Mesenchymal stem cell (in vitro differentiated cells and primary cell): ENCODE measurements at regions not wholly inside any gene's neighbourhood (a gene's known extent, or its start where the extent isn't known, plus 50 kb on each side); places are given as distances from the start of the nearest gene placed in this dataset.

Experiments
- DNase-seq: peaks from one replicate; pipeline ENCODE4 v3.0.0-alpha.2; 2013
- H2AFZ ChIP-seq: one replicate; pipeline ENCODE4 v1.6.1; 2013; ENCODE audit warnings: low read depth, mild to moderate bottlenecking, control low read depth, inconsistent platforms, low read length, moderate library complexity
- H2AK5ac ChIP-seq: 2 replicates; pipeline ENCODE4 v1.6.1; 2013; ENCODE audit warnings: low read length, moderate library complexity, mild to moderate bottlenecking, inconsistent platforms; ENCODE audit not compliant: severe bottlenecking
- H2BK120ac ChIP-seq: one replicate; pipeline ENCODE4 v1.6.1; 2013; ENCODE audit warnings: low read depth, mild to moderate bottlenecking, inconsistent platforms, low read length, moderate library complexity
- H2BK12ac ChIP-seq, 2 experiments: one replicate each; pipeline ENCODE4 v1.6.1; 2013; ENCODE audit warnings: inconsistent platforms in 2 of 2, low read length in 2 of 2, mild to moderate bottlenecking in 2 of 2, moderate library complexity in 2 of 2, control low read depth in 1 of 2
- H2BK15ac ChIP-seq: one replicate; pipeline ENCODE4 v1.6.1; 2013; ENCODE audit warnings: mild to moderate bottlenecking, low read depth, inconsistent platforms; ENCODE audit not compliant: poor library complexity, severe bottlenecking
- H2BK5ac ChIP-seq: 2 replicates; pipeline ENCODE4 v1.6.1; 2013; ENCODE audit warnings: low read depth, mild to moderate bottlenecking, low read length, control low read depth, inconsistent platforms; ENCODE audit not compliant: poor library complexity, severe bottlenecking
- H3K14ac ChIP-seq, 2 experiments: one replicate each; pipeline ENCODE4 v1.6.1; 2013; ENCODE audit warnings: inconsistent platforms in 2 of 2, low read length in 2 of 2, control low read depth in 1 of 2, mild to moderate bottlenecking in 1 of 2, moderate library complexity in 1 of 2
- H3K18ac ChIP-seq, 2 experiments: one replicate each; pipeline ENCODE4 v1.6.1; 2013; ENCODE audit warnings: inconsistent platforms in 2 of 2, low read length in 2 of 2, control low read depth in 1 of 2, low read depth in 1 of 2, mild to moderate bottlenecking in 1 of 2
- H3K23ac ChIP-seq, 2 experiments: one replicate each; pipeline ENCODE4 v1.6.1; 2013; ENCODE audit warnings: inconsistent platforms in 2 of 2, low read length in 2 of 2, mild to moderate bottlenecking in 2 of 2, moderate library complexity in 2 of 2, control low read depth in 1 of 2
- H3K27ac ChIP-seq: 2 replicates; pipeline ENCODE4 v1.5.1; 2013; ENCODE audit warnings: mild to moderate bottlenecking, moderate library complexity, low read length, control low read depth, inconsistent platforms; ENCODE audit not compliant: poor library complexity, severe bottlenecking
- H3K27me3 ChIP-seq, 2 experiments: 2 replicates each; pipeline versions ENCODE4 v1.6.1 to v1.7.0; 2013; ENCODE audit warnings: low read length in 2 of 2, mild to moderate bottlenecking in 2 of 2, moderate library complexity in 2 of 2, control low read depth in 1 of 2, inconsistent platforms in 1 of 2; ENCODE audit not compliant: control insufficient read depth in 1 of 2, insufficient read depth in 1 of 2
- H3K36me3 ChIP-seq, 2 experiments: 2 replicates each; pipeline versions ENCODE4 v1.6.1 to v1.7.0; 2013; ENCODE audit warnings: low read length in 2 of 2, control low read depth in 1 of 2, inconsistent platforms in 1 of 2, low read depth in 1 of 2, mild to moderate bottlenecking in 1 of 2; ENCODE audit not compliant: insufficient read depth in 2 of 2, control insufficient read depth in 1 of 2
- H3K4ac ChIP-seq, 2 experiments: one replicate each; pipeline ENCODE4 v1.6.1; 2013; ENCODE audit warnings: inconsistent platforms in 2 of 2, low read length in 2 of 2, mild to moderate bottlenecking in 2 of 2, moderate library complexity in 2 of 2, control low read depth in 1 of 2, low read depth in 1 of 2
- H3K4me1 ChIP-seq: 2 replicates; pipeline ENCODE4 v1.6.1; 2013; ENCODE audit warnings: low read depth, low read length, control low read depth; ENCODE audit not compliant: control insufficient read depth, insufficient read depth
- H3K4me2 ChIP-seq: 2 replicates; pipeline ENCODE4 v1.6.1; 2013; ENCODE audit warnings: low read length, mild to moderate bottlenecking, inconsistent platforms; ENCODE audit not compliant: poor library complexity, severe bottlenecking
- H3K4me3 ChIP-seq, 2 experiments: 2 replicates each; pipeline versions ENCODE4 v1.5.1 to v1.7.0; 2013; ENCODE audit warnings: low read length in 2 of 2, mild to moderate bottlenecking in 2 of 2, control low read depth in 1 of 2, low read depth in 1 of 2; ENCODE audit not compliant: insufficient read depth in 1 of 2
- H3K79me1 ChIP-seq: replicated peaks from 2 replicates; pipeline ENCODE4 v1.6.1; 2013; ENCODE audit warnings: mild to moderate bottlenecking, control low read depth, low read length, inconsistent platforms; ENCODE audit not compliant: poor library complexity, severe bottlenecking
- H3K9ac ChIP-seq: 2 replicates; pipeline ENCODE4 v1.7.0; 2013; ENCODE audit warnings: mild to moderate bottlenecking, low read length, moderate library complexity
- H3K9me3 ChIP-seq: 2 replicates; pipeline ENCODE4 v1.7.0; 2013; ENCODE audit warnings: mild to moderate bottlenecking, low read length; ENCODE audit not compliant: control insufficient read depth
- H4K8ac ChIP-seq: one replicate; pipeline ENCODE4 v1.6.1; 2013; ENCODE audit warnings: inconsistent platforms, mild to moderate bottlenecking, low read length, moderate library complexity
- H4K91ac ChIP-seq: one replicate; pipeline ENCODE4 v1.6.1; 2013; ENCODE audit warnings: mild to moderate bottlenecking, low read length, inconsistent platforms
- WGBS: methylation state at CpG from one replicate; pipeline ENCODE4 v1.1.7; 2013; ENCODE audit warnings: mixed read lengths; 5-methylcytosine and 5-hydroxymethylcytosine counted together

- Histone ChIP-seq H3K27me3 (no peaks in the 10 kb centered on the region), H3K27ac (no peak overlapping the region), H2BK120ac (no peak overlapping the region), H3K18ac (no peak overlapping the region), H3K4me3 (no peak overlapping the region), H2AFZ (no peak overlapping the region), H3K4me1 (no peaks in the 10 kb centered on the region), H2BK15ac (peak overlapping the region; percentile 78), H3K9ac (no peak overlapping the region), H3K79me1 (no peaks in the 10 kb centered on the region), H4K8ac (no peak overlapping the region), H3K14ac (no peak overlapping the region), H2BK12ac (no peak overlapping the region), H3K9me3 (peaks cover 19% of the 10 kb centered on the region), H3K23ac (no peak overlapping the region), H3K4me2 (no peak overlapping the region), H2BK5ac (no peak overlapping the region), H3K4ac (no peak overlapping the region), H4K91ac (no peak overlapping the region), H3K36me3 (no peaks in the 10 kb centered on the region), H2AK5ac (no peak overlapping the region)
- WGBS = 60% methylated on average over 1 of the region's 1 CpG
- no peak for DNase-seq
Measured at GRCh38 chr2:150276737-150277136, 210.7 kb downstream of the RND3 start.

GRCh38 chr2:150274108-150274507, 213.4 kb downstream of the RND3 start:
- 60% methylated on average over 3 of the region's 3 CpGs for WGBS

GRCh38 chr2:150271952-150272802, 215.3 kb downstream of the RND3 start:
- H2AK5ac ChIP-seq = no peak overlapping the region
- no peak overlapping the region for H3K4me2 ChIP-seq
- H2BK5ac ChIP-seq = peak overlapping the region; percentile 76
- no peak overlapping the region for H2BK12ac ChIP-seq
- no peaks in the 10 kb centered on the region for H3K36me3 ChIP-seq
- no peaks in the 10 kb centered on the region for H3K4me1 ChIP-seq
- H3K4me3 ChIP-seq = no peak overlapping the region
- H2BK15ac ChIP-seq = no peak overlapping the region
- no peaks in the 10 kb centered on the region for H3K27me3 ChIP-seq
- no peak overlapping the region for H2BK120ac ChIP-seq
- H3K23ac ChIP-seq = no peak overlapping the region
- peak; percentile 56 for DNase-seq
- no peak overlapping the region for H2AFZ ChIP-seq
- H3K9me3 ChIP-seq = peaks cover 12% of the 10 kb centered on the region
- no peak overlapping the region for H4K8ac ChIP-seq
- peak overlapping the region; percentile 95 for H3K27ac ChIP-seq
- H3K14ac ChIP-seq = no peak overlapping the region
- H3K4ac ChIP-seq = no peak overlapping the region
- no peak overlapping the region for H3K18ac ChIP-seq
- no peaks in the 10 kb centered on the region for H3K79me1 ChIP-seq
- peak overlapping the region; percentile 71 for H3K9ac ChIP-seq
- no peak overlapping the region for H4K91ac ChIP-seq

More at GRCh38 chr2:150274108-150274507, 213.4 kb downstream of the RND3 start:
- Histone ChIP-seq H4K8ac (no peak overlapping the region), H3K4me1 (no peaks in the 10 kb centered on the region), H3K4ac (no peak overlapping the region), H3K27ac (no peak overlapping the region), H2BK15ac (no peak overlapping the region), H3K9me3 (peaks cover 19% of the 10 kb centered on the region), H3K23ac (no peak overlapping the region), H3K9ac (peak overlapping the region; percentile 12), H2BK120ac (no peak overlapping the region), H3K4me3 (no peak overlapping the region), H3K79me1 (no peaks in the 10 kb centered on the region), H3K14ac (no peak overlapping the region), H3K4me2 (no peak overlapping the region), H2AFZ (no peak overlapping the region), H4K91ac (no peak overlapping the region), H3K27me3 (no peaks in the 10 kb centered on the region), H3K18ac (no peak overlapping the region), H2AK5ac (no peak overlapping the region), H2BK12ac (no peak overlapping the region), H3K36me3 (no peaks in the 10 kb centered on the region), H2BK5ac (no peak overlapping the region)
- DNase-seq = peak; percentile 53

- H3K18ac ChIP-seq = no peak overlapping the region
- H3K27ac ChIP-seq = peak overlapping the region; percentile 80
- no peaks in the 10 kb centered on the region for H3K27me3 ChIP-seq
- 56% methylated on average over 3 of the region's 3 CpGs for WGBS
- no peaks in the 10 kb centered on the region for H3K4me1 ChIP-seq
- no peak overlapping the region for H4K91ac ChIP-seq
- H3K4ac ChIP-seq = no peak overlapping the region
- no peak overlapping the region for H3K14ac ChIP-seq
- H2AFZ ChIP-seq = no peak overlapping the region
- no peaks in the 10 kb centered on the region for H3K79me1 ChIP-seq
- no peaks in the 10 kb centered on the region for H3K9me3 ChIP-seq
- H3K9ac ChIP-seq = no peak overlapping the region
- H2BK12ac ChIP-seq = no peak overlapping the region
- H2AK5ac ChIP-seq = no peak overlapping the region
- H2BK15ac ChIP-seq = no peak overlapping the region
- no peak overlapping the region for H2BK120ac ChIP-seq
- H3K36me3 ChIP-seq = no peaks in the 10 kb centered on the region
- H3K23ac ChIP-seq = no peak overlapping the region
- no peak overlapping the region for H3K4me2 ChIP-seq
- H2BK5ac ChIP-seq = no peak overlapping the region
- no peak overlapping the region for H3K4me3 ChIP-seq
- no peak overlapping the region for H4K8ac ChIP-seq
- DNase-seq = peak; percentile 41
Measured at GRCh38 chr2:150267651-150268415, 219.6 kb downstream of the RND3 start.
